ENCODE measurements at regions not wholly inside any gene's neighbourhood (a gene's known extent, or its start where the extent isn't known, plus 50 kb on each side); places are given as distances from the start of the nearest gene placed in this dataset.

DNA sequence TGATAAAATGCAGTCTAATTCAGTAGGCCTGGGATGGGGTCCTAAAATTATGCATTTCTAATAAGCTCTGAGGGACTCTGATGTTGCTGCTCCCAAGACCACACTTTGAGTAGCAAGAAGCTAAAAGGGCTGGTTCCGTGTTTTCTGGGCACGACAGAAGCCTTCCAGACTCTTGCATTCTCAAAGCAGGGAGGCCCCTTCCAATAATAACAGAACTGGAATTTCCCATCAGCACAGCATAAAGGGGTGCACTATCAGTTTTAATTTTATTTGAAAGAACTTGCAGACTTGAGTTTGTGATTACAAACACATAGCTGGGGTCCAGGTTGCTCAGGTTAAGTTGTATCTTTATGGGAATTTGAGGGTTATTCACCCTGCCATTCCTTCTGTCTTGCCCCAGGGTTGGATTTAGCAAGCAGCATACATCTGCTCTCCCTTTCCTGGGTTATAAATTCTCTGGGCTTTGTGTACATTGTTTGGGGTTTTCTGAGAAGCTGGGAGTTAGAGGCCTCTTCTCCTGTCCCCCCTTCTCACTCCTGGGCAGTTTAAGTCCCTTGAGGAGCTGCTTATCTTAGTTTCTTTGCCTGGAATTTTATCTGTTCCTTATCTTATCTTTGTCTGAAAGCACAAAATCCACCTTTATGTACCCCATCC lies 94.2 kb upstream of the SLC2A1 start:
- no peak for DNase-seq (ENCODE audit: low spot score in 2 of 2)
- no peaks in the 10 kb centered on the region for H3K27me3 ChIP-seq
- WGBS, result 56% methylated on average over 2 of the region's 2 CpGs
- H3K36me3 ChIP-seq, result no peaks in the 10 kb centered on the region
- peaks cover 43% of the 10 kb centered on the region for H3K4me1 ChIP-seq
- no peak overlapping the region for H3K4me3 ChIP-seq
- H3K27ac ChIP-seq, result no peak overlapping the region
- TF ChIP-seq POLR2A (IDR thresholded peaks at IDR 0.05) (no peak), POLR2AphosphoS5 (IDR thresholded peaks at IDR 0.05) (no peak), EP300 (IDR thresholded peaks at IDR 0.05) (no peak)
- TF ChIP-seq, protein P1, sequence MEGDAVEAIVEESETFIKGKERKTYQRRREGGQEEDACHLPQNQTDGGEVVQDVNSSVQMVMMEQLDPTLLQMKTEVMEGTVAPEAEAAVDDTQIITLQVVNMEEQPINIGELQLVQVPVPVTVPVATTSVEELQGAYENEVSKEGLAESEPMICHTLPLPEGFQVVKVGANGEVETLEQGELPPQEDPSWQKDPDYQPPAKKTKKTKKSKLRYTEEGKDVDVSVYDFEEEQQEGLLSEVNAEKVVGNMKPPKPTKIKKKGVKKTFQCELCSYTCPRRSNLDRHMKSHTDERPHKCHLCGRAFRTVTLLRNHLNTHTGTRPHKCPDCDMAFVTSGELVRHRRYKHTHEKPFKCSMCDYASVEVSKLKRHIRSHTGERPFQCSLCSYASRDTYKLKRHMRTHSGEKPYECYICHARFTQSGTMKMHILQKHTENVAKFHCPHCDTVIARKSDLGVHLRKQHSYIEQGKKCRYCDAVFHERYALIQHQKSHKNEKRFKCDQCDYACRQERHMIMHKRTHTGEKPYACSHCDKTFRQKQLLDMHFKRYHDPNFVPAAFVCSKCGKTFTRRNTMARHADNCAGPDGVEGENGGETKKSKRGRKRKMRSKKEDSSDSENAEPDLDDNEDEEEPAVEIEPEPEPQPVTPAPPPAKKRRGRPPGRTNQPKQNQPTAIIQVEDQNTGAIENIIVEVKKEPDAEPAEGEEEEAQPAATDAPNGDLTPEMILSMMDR (IDR thresholded peaks at IDR 0.05), result no peak
- no peaks in the 10 kb centered on the region for H3K9me3 ChIP-seq

DNA sequence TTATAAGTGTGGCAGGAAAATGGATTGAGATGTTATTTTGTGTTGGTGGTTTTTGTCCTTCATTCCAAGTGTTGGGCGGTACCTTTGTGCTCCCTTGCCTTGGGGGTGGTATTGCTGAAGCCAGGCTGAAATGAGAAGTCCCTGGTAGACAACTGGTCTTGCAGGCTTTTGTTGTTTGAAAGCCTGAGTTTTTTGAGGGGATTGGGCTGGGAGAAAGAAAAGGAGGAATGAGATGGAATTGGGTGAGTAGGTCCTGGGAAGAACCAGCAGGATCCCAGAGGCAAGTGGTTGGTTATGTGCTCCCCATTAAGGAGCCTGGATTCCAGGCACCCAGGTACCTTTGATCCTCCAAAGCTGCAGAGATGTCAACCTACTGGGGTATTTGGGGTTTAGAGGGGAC lies 93.7 kb upstream of the SLC2A1 start:
- 64% methylated on average over 1 of the region's 1 CpG for WGBS
- DNase-seq (ENCODE audit: low spot score in 2 of 2), result no peak
- H3K9me3 ChIP-seq, result no peaks in the 10 kb centered on the region
- peaks cover 39% of the 10 kb centered on the region for H3K4me1 ChIP-seq
- no peaks in the 10 kb centered on the region for H3K36me3 ChIP-seq
- TF ChIP-seq POLR2A (IDR thresholded peaks at IDR 0.05) (no peak), POLR2AphosphoS5 (IDR thresholded peaks at IDR 0.05) (no peak), EP300 (IDR thresholded peaks at IDR 0.05) (no peak)
- TF ChIP-seq, protein P1 (IDR thresholded peaks at IDR 0.05), result no peak
- H3K4me3 ChIP-seq, result no peak overlapping the region
- no peaks in the 10 kb centered on the region for H3K27me3 ChIP-seq
- no peak overlapping the region for H3K27ac ChIP-seq

GRCh38 chr1:43049481-43049880 lies 90.8 kb upstream of the SLC2A1 start:
- Histone ChIP-seq H3K4me1 (peaks cover 24% of the 10 kb centered on the region), H3K36me3 (no peaks in the 10 kb centered on the region), H3K4me3 (no peak overlapping the region), H3K27me3 (no peaks in the 10 kb centered on the region), H3K27ac (peak overlapping the region; percentile 77), H3K9me3 (no peaks in the 10 kb centered on the region)
- TF ChIP-seq EP300 (IDR thresholded peaks at IDR 0.05) (no peak), POLR2AphosphoS5 (IDR thresholded peaks at IDR 0.05) (no peak), POLR2A (IDR thresholded peaks at IDR 0.05) (no peak)
- TF ChIP-seq, protein P1 (IDR thresholded peaks at IDR 0.05), result no peak
- DNase-seq (ENCODE audit: low spot score in 2 of 2), result no peak
- 35% methylated on average over 2 of the region's 2 CpGs for WGBS

- no peak overlapping the region for H3K4me3 ChIP-seq
- peak overlapping the region; percentile 77 for H3K27ac ChIP-seq
- TF ChIP-seq POLR2A (IDR thresholded peaks at IDR 0.05), result no peak
- TF ChIP-seq POLR2AphosphoS5 (IDR thresholded peaks at IDR 0.05), result peak in 1 of 3 donors; percentile 53
- DNase-seq (ENCODE audit: low spot score in 2 of 2), result no peak
- WGBS, result 57% methylated on average over 1 of the region's 2 CpGs
- no peaks in the 10 kb centered on the region for H3K27me3 ChIP-seq
- H3K4me1 ChIP-seq, result peaks cover 24% of the 10 kb centered on the region
- H3K36me3 ChIP-seq, result no peaks in the 10 kb centered on the region
- no peaks in the 10 kb centered on the region for H3K9me3 ChIP-seq
Observed at GRCh38 chr1:43048601-43049011, 89.9 kb upstream of the SLC2A1 start.

- no peaks in the 10 kb centered on the region for H3K9me3 ChIP-seq
- H3K4me1 ChIP-seq, result peaks cover 17% of the 10 kb centered on the region
- WGBS, result 94% methylated on average over 1 of the region's 1 CpG
- no peaks in the 10 kb centered on the region for H3K36me3 ChIP-seq
- DNase-seq (ENCODE audit: low spot score in 2 of 2), result no peak
- H3K27ac ChIP-seq, result no peak overlapping the region
- H3K4me3 ChIP-seq, result no peak overlapping the region
- TF ChIP-seq POLR2AphosphoS5 (IDR thresholded peaks at IDR 0.05) (no peak), POLR2A (IDR thresholded peaks at IDR 0.05) (no peak), EP300 (IDR thresholded peaks at IDR 0.05) (no peak)
- TF ChIP-seq, protein P1 (IDR thresholded peaks at IDR 0.05), result no peak
- no peaks in the 10 kb centered on the region for H3K27me3 ChIP-seq
Observed at GRCh38 chr1:43047135-43047534, 88.5 kb upstream of the SLC2A1 start.

All from suprapubic skin (tissue), 4 donors.